HG02588 (cell line): ENCODE measurements at regions not wholly inside any gene's neighbourhood (a gene's known extent, or its start where the extent isn't known, plus 50 kb on each side); places are given as distances from the start of the nearest gene placed in this dataset.
"Not testable (repeated sequence)": the region's sequence is repeated elsewhere in the genome, so short reads cannot be mapped to it uniquely, and the experiment has no call there.

Experiments used
- ATAC-seq: cut with Tn5 transposase; IDR thresholded peaks from one replicate; pipeline ENCODE4 v1.9.1; 2021; ENCODE audit warnings: mild to moderate bottlenecking, moderate library complexity; ENCODE audit not compliant: unreplicated experiment

- no peak for ATAC-seq
Measured at GRCh38 chr20:48448666-48449600, 378.9 kb downstream of the PREX1 start.

GRCh38 chr20:48447456-48447855, 380.3 kb downstream of the PREX1 start:
- no peak for ATAC-seq

DNA sequence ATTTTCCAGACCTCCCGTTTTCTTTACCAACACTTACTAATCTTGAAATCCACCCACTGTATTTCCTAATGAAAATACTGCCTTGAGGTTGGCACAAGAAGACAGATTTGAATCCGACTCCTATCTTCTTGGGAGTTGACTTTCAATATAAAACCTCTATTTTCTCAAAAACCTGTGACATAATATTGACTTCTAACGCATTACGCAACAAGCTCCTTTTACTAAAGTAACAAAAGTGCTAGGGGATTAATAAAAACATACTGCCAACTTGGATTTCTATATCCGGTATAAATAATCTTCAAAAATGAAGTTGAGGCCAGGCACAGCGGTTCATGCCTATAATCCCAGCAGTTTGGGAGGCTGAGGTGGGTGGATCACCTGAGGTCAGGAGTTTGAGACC, 382.0 kb downstream of the PREX1 start:
- no peak for ATAC-seq

DNA sequence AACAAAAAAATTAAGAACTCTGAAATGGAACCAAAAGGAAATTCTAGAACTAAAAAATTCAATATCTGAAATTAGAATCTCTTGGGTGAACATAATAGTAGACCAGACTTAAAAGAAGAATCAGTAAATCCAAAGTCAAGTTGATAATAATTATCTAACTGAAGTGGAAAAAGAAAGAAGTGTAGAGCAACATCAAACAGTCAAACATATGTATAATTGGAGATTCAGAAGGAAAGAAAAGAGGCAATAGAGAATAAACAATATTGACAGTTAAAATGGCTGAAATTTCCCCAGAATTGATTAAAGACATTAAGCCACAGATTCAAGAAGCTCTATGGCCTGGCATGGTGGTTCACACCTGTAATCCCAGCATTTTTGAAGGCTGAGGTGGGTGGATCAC, 383.6 kb downstream of the PREX1 start:
- no peak for ATAC-seq

DNA sequence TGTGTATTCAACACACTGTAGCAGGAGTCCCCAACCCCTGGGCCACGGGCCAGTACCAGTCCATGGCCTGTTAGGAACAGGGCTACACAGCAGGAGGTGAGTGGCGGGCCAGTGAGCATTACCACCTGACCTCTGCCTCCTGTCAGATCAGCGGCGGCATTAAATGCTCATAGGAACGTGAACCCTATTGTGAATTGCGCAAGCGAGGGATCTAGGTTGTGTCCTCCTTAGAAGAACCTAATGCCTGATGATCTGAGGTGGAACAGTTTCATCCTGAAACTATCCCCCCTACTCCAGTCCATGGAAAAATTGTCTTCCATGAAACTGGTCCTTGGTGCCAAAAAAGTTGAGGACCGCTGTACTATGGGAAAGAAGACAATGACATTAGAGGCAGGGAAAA, 386.9 kb downstream of the PREX1 start:
- no peak for ATAC-seq

GRCh38 chr20:48440261-48440660, 387.5 kb downstream of the PREX1 start:
- ATAC-seq: not testable (repeated sequence)

GRCh38 chr20:48437146-48437545, 390.7 kb downstream of the PREX1 start:
- no peak for ATAC-seq

DNA sequence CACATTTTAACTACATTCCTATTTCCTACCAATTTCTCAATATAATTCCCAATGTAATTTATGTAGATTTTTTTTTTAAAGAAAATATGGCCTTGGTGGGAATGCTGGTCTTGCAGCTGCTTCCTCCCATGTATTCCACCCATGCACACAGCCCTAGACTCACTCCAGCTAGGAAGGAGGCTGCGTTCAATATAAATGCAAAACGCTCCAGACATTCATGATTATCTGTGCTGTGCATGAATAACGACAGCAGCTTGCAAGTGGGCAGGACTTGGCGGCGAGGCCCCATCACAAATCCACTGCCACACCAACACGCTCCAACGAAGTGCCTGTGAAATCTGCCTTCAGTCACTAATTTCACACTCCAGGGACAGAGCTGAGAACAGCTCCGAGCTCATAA, 391.2 kb downstream of the PREX1 start:
- not testable (repeated sequence) for ATAC-seq

DNA sequence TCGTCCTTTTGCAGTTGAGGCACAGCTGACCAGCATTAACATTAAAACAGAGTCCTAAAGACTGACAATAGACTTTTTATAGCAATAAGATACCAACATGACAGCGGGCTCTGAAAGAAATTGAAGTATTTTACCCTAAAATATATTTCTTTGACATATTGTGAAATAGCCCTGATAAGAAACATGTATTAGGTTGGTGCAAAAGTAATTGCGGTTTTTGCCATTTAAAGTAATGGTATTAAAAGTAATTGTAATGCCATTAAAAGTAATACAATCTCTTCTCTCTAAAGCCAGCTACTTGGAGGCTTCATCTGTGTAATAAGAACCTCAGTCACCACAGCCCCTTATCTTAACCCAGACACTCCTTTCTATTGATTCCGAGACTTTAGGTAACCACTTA, 394.6 kb downstream of the PREX1 start:
- ATAC-seq: no peak

GRCh38 chr20:48432494-48432832, 395.3 kb downstream of the PREX1 start:
- no peak for ATAC-seq

GRCh38 chr20:48431653-48432493, 395.9 kb downstream of the PREX1 start:
- no peak for ATAC-seq

DNA sequence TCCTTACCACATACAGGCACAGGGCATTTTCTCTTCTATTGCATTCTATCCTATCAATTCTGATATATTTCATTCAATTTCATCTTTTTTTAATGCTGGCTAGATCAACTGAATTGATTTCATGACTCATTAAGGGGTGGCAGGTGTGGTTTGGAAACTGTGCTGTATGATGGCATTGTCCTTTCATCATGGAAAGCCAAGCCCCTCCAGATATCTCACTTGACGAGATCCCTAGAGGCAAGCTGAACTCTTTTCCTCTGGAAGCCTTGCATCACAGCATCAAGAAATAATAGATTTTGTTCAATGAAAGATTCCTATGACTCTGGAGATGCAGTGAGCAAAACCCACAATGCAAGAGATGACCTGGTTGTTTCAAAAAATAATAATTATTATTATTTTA, 401.2 kb downstream of the PREX1 start:
- ATAC-seq: no peak

DNA sequence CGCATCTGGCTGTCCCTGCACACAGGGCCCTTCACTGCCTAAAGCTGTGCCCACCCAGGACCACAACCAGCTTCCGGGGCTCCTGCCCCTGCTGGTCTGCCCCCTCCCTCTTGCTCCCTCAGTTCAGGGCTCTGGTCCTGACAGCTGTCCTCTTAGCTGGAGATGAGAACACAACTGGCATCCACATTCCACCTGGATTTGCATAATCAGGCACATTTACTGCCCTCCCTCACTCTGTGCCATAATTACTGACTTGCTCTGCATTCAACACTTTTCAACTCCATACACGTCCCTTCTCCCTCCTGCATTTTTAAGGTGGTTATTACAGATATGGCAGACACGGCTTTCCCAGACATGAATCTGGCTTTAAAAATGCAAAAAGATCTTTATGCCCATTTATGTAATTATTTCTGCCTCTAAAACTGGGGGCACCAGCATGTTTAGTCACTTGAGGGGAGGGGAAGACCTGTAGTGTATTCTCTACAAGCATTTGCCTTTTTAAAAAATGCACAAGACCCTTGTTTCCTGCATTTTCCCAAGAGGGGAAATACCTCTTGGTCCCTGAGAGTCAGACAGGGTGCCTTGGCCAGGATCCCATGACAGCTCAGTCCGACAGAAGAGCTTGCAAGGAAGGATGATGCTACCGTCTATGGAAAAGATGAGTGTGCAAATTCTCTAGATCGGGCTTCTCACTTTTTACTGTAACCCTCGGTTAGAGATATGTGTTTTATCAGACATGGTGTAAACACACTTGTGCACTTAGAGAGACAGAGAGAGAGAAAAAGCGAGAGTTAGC, 401.8 kb downstream of the PREX1 start:
- ATAC-seq: no peak

DNA sequence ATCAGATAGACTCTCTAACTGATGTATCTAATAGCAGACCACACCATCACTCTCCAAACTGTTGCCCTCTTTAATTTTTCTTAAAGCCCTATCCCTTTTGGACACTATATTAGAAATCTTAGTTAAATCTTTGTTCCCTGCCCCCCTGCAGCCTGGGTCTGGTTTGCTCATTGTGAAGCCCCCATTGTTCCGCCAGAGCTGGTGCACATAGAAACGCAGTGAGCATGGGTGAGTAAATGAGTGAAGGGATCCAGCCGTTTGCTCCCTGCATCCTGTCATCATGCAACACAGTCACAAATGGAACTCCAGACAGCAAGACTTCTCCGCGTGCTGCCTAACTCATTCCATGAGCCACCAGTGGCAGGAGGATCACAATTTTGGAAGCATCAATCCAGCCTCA, 402.5 kb downstream of the PREX1 start:
- no peak for ATAC-seq

- no peak for ATAC-seq
Measured at GRCh38 chr20:48422242-48422960, 405.4 kb downstream of the PREX1 start.

DNA sequence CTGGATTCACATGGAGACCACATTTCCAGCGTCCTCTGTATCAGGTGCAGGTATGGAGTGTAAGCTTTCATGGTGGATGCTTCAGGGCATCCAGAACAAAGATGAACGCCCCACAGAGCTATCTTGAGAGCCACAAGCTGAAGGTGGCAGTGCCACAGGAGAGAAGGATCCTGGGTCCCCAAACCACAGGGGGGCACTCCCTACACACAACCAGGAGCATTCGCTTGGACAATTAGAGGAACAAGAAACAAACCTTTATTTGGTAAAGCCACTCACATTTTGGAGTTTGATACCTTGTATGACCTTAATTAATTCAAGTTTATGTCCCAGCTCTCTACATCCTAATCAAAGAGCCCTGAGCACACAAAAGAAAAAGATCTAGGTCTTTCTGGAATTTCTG, 406.3 kb downstream of the PREX1 start:
- no peak for ATAC-seq

DNA sequence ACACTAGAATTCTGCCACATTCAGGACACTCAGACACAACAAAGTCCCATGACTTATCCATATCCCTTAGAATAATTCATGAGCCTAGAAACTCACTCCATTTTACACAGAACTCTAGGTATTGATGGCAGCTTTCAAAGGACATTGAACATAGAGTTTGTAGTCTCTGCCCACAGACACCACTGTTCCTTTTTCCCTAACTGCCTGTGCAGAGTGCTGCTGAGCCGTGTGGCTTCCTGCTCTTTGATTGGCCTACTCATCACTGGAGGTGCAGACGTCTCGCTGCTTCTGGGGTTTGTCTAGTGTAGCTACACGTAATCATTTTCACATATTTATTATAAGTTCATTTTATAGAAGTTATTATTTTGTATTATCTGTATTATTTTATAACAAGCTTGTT, 407.6 kb downstream of the PREX1 start:
- ATAC-seq: no peak

- ATAC-seq: no peak
Measured at GRCh38 chr20:48419173-48419572, 408.6 kb downstream of the PREX1 start.

GRCh38 chr20:48416002-48416401, 411.8 kb downstream of the PREX1 start:
- ATAC-seq: no peak

GRCh38 chr20:48414786-48415185, 413.0 kb downstream of the PREX1 start:
- no peak for ATAC-seq
